Inflammatory macrophage treated with lipopolysaccharide for 1 hour (primary cell): ENCODE measurements at regions not wholly inside any gene's neighbourhood (a gene's known extent, or its start where the extent isn't known, plus 50 kb on each side); places are given as distances from the start of the nearest gene placed in this dataset.

ENCODE experiments used
- DNase-seq, 2 donors: peaks; one replicate each; pipeline ENCODE4 v3.0.0-alpha.2; 2020 to 2022

DNA sequence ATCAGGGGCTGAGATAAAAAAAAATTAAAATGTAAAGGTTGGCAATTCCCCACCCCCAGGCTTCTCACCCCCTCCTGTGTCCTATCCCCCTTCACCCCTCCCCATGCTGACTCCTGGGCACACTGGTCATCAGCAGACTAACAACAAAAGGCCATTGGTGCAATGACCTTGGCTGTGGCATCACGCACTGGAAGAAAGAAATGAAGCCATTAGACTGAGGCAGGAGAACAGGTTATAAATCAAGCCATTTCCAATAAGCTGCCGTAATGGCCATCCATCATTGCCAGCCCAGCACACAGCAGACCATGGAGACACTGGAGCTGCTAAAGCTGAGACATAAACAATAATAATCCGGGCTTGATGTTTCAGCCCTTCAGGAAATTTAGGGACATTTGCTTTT, 342.4 kb upstream of the ETAA1 start:
- DNase-seq: no peak

DNA sequence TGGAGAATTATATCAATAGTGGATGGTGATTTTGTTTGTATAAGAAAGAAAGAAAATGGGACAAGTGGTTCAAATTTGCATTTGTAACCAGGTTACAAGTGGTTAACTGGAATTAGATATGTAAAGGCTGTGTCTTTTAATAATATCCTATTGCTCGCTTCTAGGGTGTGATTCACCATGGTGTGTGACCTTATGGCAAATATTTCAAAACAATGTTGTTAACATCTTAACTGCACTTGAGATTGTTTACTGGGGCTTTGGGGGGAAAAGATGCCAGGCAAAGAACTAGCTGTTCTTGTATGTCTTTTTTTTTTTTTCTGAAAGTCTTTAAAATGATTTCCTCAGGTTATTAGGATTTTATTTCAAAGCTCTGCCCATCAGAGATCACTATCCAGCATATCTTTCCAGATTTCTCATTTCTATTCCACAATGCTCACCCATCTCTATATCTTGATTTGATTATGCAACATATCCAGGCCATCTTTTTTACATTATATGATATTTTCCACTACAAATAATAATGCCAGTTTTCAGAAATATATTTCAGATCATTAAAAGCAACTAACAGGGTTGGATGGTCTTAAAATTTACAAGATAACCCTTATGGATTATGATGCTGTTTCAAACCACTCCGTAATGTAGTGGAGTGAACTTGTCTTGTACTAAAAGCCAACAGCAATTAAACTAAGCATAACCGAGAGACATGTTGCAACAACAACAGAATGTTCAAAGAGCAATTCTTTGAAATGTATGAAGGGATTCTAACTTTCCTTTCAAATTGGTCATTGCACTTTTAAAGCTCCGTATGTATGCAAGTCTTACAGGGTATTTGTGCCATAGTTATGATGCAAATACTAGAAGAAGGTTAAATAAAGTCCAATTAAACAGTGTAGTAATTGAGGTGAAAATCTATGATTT, 341.5 kb upstream of the ETAA1 start:
- no peak for DNase-seq

DNA sequence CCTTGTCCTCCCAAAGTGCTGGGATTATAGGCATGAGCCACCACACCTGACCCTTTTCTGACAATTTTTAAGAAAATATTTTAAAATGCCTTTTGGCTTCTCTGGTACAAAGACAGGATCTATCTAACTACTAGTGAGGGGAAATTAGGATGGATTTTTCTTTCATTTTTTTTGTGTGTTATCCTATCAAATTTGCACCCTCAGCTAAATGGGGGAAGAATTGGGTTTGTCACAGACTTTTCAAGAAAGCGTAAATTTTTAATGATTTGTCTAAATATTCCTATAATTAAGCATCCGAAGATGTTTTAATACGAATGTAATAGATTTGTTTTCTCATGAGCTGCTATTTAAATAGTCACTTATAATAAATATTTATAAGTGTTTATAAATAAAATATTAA, 340.0 kb upstream of the ETAA1 start:
- no peak for DNase-seq

DNA sequence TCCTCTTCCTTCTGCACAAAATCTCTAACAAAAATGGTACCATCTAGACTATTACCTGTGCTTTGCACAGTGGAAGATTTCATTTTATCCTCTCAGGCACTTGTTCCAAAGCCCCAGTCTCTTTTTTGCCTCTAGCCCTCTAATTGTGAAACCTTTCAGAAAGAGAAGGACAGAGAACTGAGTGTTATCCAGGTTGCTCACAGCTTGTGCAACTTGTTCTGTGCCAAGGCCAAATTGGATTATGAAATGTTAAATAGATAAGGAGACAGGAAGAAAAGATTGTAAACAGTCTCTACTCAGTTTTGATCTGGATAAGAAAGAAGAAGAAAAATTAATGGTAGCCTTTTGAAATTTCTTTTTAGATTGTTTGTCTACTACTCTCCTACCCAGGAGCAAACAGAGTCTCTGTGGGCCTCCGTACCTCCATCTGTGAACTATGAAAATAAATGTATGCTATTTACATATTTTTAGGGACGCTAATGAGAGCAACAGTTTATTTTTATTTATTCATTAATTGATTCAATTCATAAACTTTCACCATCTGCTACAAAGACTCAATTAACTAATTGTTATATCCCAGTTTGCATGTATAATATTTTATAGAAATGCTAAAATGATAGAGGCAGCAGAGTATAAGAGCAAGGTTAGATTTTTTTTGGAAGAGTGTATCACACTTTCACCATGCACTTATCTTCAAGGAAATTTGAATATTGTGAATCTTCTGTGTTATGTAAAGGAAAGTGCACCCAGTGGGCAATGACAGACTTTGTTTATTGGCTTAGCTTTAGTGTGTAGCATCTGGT, 339.0 kb upstream of the ETAA1 start:
- no peak for DNase-seq

DNA sequence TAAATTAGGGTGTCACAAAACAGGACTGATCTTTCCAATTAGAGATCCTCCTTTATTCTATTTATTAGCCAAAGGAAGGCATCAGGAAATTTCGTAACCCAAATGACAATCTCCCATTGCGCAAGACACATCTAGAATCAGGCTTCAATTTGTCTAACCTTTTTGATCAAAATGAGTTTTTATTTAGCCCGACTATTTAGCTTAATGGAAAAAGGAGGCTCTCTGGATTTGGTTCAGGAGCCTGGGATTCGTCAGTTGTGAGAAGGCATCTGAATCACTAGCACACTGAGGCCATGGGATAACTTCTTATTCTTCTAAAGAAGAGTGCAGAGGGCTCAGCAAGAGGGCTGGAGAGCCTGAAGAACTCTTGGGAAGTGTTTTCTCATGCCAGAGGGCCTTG, 332.1 kb upstream of the ETAA1 start:
- DNase-seq: no peak

DNA sequence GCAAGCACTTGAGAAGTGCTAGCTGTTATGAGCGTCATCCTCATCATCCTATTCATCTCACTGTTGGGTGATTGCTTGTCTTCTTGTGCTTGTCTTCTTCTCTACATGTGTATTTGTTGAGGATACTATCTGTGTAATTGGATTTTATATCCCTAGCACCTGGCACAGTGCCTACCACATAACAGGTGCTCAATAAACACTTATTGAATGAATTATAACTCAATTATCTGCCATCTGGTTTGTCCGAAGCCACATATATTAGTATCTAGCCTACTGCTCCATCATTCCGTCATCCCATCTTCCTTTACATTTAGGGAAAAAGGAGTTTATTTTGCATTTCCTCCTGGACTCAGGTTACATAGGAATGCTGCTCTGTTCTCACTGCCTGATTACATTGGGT, 330.4 kb upstream of the ETAA1 start:
- no peak for DNase-seq

DNA sequence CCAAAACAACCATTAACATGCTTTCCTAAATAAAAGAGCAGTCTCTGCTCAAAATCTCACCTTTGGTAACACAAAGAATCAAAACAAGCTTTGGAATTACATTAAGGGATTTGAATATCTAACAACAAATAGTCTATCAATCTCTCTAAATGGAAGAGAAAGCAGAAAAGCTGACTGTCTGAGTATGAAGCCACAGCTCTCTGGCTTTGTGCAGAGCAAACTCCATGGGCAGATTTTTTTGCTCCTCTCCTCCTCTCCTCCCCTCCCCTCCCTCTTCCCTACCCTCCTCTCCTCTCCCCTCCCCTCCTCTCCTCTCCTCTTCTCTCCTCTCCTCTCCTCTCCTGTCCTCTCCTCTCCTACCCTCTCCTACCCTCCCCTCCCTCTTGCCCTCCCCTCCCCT, 329.5 kb upstream of the ETAA1 start:
- DNase-seq: no peak

DNA sequence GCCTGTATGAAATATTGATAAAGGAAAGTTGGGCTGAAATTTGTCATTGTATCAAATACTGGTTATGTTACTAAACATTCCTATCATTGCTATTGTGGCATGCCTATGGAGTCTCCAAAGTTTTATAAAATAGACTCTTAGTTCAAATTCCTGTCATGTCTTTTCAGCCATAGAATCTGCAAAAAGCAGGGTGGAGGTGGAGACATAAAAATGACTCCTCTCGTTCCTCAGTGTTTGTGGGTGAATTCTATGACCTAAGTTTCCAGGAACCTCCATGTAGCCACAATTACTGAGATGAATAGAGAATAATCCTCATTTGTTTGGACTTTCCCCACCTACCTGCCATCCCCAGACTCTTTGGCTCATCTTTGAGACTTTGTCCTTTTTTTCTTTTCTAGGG, 326.3 kb upstream of the ETAA1 start:
- no peak for DNase-seq

DNA sequence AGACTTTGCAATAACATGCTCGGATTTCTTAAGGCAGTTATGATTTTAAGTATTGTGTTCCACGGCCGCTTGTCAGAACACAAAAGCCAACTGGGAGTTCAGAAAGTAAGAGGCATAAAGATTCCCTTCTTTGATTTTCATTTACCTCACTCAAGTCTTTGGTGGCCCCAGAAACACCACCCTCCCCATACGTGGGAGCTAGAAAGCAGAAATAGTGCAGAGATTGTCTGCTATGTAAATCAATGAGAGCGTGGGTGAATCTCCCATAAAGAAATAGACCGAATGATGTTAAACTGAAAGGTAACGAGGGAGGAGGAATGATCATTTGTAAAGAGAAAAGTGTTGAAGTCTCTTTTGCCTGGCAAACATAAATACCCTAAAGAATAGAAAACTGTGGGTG, 322.1 kb upstream of the ETAA1 start:
- DNase-seq: no peak

DNA sequence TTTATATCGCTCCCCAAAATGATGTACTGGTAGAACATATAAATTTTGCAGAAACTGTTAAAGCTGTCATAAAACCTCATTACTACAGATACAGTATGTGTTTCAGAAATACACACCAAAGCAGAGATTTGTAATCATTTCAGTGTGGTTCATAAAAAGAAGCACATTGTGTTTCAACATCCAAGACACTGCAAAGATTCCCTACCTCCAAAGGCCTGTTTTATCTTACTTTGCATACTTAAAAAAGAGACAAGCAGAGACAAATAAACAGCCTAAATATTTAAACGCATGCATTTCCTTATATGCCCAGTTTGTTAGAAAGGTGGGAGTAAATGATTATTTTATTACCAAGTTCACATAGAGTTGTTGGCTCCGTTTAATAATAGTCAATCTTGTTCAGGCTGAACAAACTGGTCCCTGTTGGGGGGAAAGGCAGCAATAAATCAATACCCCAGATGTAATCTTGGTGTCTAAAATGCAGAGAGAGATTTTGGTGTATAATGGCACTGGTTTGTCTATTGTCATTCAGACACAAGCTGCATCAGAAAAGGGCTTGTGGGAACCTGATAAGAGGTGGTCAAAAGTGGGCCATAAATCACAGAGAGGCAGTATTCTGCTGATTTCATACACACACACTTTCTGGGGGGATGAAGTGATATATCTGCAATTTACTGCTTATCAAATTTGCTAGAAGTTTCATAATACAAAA, 321.4 kb upstream of the ETAA1 start:
- no peak for DNase-seq

DNA sequence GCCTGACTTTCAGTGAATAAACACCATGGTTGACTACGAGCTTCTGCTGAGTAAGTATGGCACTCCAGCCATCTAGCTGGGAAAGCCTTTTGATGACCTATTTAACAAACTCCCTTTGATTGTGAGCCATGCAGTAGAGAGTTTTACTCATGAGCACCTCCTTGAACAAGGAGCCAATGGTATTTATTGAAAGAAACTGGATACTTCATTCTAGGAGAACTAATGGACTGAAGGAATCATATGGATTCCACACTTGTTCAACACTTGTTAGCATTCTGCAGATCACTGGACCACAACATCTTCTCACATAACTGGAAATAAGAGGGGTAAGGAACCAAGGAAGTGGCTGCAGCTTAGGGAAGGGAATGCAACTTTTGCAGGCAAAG, 320.9 kb upstream of the ETAA1 start:
- DNase-seq: no peak

DNA sequence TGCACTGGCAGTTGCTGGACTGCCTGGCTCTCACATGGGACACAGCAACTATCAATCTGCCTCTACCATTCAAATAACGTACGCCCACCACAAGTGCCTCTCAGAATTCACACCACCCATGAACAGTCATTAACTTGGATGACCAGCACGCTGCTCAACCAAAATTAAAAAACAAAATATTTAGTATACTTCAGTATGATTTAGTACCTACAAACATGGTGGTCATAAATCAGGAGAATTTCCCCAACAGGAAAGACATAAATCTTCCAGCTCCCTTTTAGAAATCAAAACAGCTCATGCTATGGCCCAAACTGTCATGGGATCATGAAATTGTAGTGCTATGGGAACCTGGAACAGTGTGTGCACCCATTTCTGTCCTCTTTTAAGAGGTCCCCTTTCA, 317.4 kb upstream of the ETAA1 start:
- no peak for DNase-seq

DNA sequence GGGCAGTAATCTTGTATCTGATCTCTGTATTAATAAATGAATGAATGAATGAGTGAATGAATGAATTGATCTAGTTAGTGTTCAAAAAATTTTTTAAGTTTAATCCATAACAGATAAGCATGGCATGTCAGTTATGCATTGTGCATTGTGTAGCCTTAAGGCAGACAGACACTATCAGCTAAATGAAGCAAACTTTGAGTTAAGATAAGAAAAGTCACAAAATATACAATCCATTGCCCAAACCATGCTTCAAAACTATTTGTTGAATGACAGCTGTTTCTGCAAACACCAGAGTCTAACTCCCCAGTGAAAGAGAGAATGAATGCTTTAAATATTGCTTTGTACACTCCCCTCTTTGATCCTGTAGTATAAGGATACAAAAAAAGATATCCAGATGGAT, 314.3 kb upstream of the ETAA1 start:
- DNase-seq: no peak

DNA sequence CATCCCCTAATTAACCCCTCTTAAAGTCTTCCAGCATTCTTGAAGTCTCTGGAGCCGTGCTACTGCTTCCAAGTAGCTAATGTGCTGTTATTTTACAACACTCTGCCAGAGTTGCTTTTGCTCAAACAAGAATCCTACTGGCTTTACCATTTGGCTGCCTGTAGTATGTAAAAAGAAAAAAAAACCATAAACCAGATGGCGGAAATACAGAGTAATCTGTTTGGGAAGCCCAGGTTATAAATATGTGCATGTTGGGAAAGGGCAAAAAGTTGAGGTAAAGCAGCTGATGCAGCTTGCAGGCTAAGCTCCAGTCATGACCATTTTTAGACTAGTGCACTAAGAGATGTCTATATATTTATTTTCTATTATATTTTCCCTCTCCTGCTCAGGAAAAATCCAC, 313.2 kb upstream of the ETAA1 start:
- DNase-seq: no peak

DNA sequence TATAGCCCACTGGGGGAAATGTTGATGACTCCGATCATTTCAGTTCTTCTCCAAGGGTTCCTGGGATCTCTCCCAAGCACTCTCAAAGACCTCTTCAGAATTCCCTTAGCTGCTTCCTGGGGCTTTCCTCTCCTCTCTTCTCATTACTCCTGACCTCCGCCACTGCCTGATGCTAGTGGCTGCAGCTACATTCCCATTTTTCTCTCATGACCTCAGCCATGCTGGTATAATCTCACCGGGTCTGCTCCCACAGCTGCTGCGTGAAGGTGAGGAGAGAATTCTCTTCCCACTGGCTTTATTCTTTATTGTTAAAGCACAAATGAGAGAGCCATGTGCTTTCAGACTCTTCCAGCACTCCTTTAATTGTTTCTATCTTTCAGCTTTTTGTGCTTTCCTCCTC, 312.0 kb upstream of the ETAA1 start:
- DNase-seq: no peak

DNA sequence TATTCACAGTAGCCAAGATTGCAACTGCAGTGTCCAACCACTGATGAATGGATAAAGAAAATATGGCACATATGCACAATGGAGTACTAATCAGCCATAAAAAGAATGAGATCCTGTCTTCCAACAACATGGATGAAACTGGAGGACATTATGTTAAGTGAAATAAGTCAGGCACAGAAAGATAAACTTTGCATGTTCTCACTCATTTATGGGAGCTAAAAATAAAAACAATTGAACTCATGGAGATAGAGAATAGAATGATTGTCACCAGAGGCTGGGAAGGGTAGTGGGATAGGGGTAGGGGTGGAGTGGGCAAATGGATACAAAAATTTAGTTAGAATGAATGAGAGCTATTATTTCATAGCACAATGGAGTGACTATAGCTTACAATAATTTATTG, 305.5 kb upstream of the ETAA1 start:
- no peak for DNase-seq

DNA sequence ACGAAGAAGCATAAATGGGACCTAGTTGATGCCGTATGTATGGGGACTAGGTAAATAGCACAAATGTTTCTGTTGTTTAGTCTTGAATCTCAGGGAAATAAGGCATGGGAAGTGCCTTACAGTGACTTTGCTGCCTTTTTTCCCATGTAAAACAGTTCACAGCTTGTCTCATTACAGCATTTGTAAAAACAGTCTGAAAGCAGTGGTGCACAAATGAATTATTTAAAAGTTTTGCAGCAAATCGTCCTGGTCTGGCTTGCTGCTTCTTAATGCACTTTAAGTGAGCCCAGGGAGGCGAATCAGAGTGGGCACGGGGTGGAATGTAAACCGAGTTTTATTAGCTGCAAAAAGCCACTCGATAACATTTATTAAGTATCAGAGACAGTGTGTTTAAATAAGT, 302.0 kb upstream of the ETAA1 start:
- DNase-seq: no peak

DNA sequence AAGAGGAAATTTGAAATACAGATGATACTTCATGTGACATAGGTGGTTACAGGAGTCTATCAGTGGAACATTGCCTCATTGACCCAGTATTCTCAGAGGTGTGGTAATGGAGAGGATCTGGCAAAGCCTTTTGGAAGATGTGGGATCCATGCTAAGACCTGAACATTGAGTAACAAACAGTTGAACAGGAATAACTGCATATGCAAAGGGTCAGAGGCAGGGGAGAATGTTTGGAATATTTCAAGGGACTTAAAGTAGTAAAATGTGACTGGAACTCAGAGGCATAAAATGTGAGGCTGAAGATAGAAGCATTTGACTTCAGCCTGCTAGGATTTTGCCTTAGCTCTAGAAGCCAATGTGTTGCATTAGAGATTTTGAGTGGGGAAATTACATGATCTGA, 300.2 kb upstream of the ETAA1 start:
- DNase-seq: no peak

DNA sequence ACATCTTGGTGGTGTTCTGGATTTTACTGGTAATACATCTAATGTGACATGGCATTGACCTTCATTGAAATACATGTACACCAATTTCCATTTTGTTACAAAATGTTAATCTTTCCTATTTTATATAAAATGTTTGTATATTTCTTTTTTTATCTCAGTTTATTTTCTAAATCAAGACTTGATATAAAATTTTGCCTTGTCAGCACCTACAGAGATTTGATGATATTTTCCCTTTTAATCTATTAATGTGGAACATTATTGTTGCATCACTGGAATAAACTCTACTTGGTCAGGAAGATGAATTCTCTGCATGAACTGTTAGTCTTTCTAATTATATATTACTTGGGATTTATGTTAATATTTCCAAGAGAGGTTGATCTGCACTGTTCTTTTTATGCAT, 294.0 kb upstream of the ETAA1 start:
- no peak for DNase-seq

DNA sequence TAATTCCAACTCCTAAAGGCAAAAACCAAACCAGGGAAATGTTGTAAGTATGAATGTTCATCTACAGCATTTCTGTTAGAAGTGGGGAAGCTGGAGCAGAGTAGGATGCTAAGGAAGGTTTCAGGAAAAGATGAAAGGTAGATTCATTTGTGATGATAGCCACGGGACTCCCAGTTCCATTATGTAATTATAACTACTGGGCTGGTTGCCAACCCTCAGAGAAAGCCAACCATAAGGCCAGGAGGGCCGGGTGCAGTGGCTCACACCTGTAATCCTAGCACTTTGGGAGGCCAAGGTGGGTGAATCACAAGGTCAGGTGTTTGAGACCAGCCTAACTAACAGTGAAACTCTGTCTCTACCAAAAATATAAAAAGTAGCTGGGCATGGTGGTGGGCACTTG, 288.9 kb upstream of the ETAA1 start:
- DNase-seq: no peak

DNA sequence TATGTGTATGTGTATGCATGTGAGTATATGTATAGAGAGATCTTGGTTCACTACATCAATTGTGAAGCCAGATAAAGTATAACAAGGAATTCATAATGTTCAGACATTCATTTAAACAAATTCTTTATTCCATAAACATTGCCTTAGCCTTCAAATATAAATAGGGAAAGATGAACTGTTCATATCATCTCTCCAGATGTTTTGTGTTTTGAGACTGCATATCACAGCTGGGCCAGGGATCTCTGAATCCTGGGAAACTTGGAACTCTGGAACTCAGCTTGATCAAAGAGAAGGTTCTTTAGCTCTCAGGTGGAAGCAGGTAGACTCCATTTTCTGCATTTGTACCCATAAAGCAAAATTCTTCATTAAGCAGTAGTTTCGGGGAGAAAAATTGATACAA, 272.6 kb upstream of the ETAA1 start:
- no peak for DNase-seq

DNA sequence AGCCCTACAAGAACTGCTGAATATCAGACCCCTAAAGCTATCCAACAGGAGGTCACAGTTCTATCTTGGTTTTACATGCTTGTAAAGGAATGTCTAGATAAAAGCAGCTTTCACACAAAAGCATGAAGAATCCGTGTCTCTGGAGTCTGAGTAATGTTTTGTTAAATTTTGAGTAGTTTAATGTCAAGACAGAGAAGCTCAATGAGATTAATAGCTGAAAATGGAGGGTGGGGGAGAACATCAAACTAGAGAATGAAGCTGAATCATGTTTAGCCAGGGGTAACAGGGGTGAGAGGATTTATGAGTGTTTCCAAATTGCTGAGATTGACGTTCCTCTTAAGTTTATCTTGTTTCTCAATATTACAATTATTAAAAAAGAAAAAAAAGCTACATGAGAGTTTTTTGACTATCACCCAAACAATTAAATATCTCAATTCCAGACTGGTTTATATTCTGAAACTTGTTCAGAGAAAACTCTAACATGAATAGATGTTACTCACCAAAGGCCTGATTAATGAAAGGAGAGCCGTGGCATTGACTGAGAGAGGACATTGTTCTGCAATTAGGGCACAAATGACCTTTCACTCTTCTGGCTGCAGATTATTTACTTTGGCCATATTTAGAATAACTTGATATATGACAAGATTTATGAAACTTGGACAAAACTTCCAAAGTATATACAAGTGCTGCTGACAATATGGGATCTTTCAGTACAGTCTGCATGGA, 266.4 kb upstream of the ETAA1 start:
- no peak for DNase-seq

DNA sequence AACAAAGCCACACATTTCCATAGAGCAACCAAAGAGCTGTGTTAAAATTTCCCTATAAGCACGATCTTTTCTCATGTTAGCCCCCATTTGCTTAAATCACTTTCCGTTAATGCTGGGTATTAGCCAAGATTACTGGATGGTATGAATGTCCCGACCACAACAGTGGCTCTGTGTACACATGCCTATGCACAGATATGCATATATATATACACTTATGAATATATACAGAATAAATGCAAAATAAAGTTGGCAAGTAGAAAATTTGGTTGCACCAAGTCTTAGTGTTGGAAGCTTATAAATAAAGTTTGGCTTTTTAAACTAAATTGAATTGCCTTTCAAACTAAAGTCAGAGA, 265.9 kb upstream of the ETAA1 start:
- DNase-seq: no peak
